ENCODE measurements at regions not wholly inside any gene's neighbourhood (a gene's known extent, or its start where the extent isn't known, plus 50 kb on each side); places are given as distances from the start of the nearest gene placed in this dataset.
A peak's percentile ranks its signal among the peaks of the same experiment; 100 is the strongest.

DNA sequence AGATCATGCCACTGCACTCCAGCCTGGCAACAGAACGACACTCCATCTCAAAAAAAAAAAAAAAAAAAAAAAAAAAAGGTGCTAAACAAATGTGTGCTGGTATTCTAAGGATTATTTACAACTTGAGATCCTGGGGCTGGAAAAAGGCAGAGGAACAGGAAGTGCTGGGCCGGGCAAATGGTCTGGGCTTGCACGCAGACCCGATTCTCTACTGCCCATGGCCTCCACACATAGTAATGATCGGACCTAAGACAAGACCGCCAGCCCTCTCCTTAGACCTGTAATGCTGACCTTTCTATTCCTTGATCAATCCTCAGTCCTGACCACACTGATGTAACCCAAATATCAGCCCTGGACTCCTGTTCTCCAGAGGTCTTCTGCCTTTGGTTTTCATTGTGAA, 67.8 kb downstream of the EFNB1 start:
- H3K9me3 Mint-ChIP-seq (ENCODE audit: low read depth, unreplicated experiment) = no peaks in the 10 kb centered on the region
- no peak overlapping the region for H3K4me3 Mint-ChIP-seq (ENCODE audit: low read depth, unreplicated experiment)
- intact Hi-C loops (cut with micrococcal nuclease; ENCODE audit: unreplicated experiment) = no loop called here
- DNase-seq = no peak
- CTCF ChIA-PET = no interaction called here
- H3K27me3 Mint-ChIP-seq (ENCODE audit: unreplicated experiment) = no peaks in the 10 kb centered on the region
- TF ChIP-seq CTCF (IDR thresholded peaks at IDR 0.05; ENCODE audit: unreplicated experiment) = no peak
- H3K4me1 Mint-ChIP-seq (ENCODE audit: low read depth, unreplicated experiment) = peaks cover 15% of the 10 kb centered on the region
- no peaks in the 10 kb centered on the region for H3K36me3 Mint-ChIP-seq (ENCODE audit: insufficient read depth, unreplicated experiment)
- BruUV-seq (replicated peaks) = no TSS peak
- H3K27ac Mint-ChIP-seq (ENCODE audit: unreplicated experiment) = no peak overlapping the region

DNA sequence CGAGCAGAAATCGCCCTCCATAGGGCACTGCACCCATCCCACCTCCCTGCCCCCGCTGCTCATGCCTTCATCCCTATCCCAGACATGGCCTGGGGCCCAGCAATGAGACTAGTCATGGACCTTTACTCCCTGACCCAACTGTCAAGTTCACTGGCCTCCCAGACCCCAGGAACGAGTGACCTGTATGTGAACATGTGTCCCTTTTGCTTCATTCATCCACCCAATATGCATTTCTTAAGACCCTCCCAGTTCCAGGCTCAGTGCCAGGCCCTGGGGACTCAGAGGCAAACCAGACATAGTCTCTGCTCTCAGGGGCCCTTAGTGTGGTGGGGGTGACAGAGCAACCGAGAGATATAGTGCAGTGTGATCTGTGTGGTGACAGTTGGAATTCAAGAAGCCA, 67.0 kb downstream of the EFNB1 start:
- no peak overlapping the region for H3K4me3 Mint-ChIP-seq (ENCODE audit: low read depth, unreplicated experiment)
- H3K27ac Mint-ChIP-seq (ENCODE audit: unreplicated experiment) = peak overlapping the region; percentile 60
- intact Hi-C loops (cut with micrococcal nuclease; ENCODE audit: unreplicated experiment) = loop anchor here (2.0 kb wide), 1 partner anchor 67 kb away; the partner anchor contains the start of gene EFNB1
- CTCF ChIA-PET = interaction anchor here (0.6 to 2.5 kb wide), 4 partner anchors 13 to 67 kb away, joined by 3 to 16 read pairs (median 6); partner anchors contain the start of gene EFNB1
- no peak for DNase-seq
- no peak for TF ChIP-seq CTCF (IDR thresholded peaks at IDR 0.05; ENCODE audit: unreplicated experiment)
- H3K27me3 Mint-ChIP-seq (ENCODE audit: unreplicated experiment) = no peaks in the 10 kb centered on the region
- H3K9me3 Mint-ChIP-seq (ENCODE audit: low read depth, unreplicated experiment) = no peaks in the 10 kb centered on the region
- no TSS peak for BruUV-seq (replicated peaks)
- peaks cover 15% of the 10 kb centered on the region for H3K4me1 Mint-ChIP-seq (ENCODE audit: low read depth, unreplicated experiment)
- no peaks in the 10 kb centered on the region for H3K36me3 Mint-ChIP-seq (ENCODE audit: insufficient read depth, unreplicated experiment)

DNA sequence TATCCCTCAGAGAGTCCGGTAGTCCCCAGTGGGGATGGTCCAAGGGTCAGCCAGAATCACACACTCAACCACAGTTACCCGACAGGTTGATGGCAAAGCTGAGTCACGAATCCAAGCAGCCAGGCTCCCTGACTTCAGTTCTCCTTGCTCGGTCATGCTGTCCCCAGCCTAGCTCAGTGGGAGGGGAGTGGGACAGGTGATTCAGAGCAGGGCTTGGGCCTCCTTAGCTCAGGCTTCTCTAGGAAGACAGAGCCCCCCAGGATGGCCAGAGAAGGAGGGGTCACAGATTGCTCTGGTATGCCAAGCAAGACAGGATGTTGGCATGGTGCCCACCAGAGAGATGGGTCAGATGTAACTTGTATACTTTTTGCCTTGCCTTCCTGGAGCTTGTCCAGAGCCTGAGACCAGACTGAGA, 66.5 kb downstream of the EFNB1 start:
- DNase-seq = peak; percentile 65
- Mint-ChIP-seq H3K36me3 (ENCODE audit: insufficient read depth, unreplicated experiment) (no peaks in the 10 kb centered on the region), H3K9me3 (ENCODE audit: low read depth, unreplicated experiment) (no peaks in the 10 kb centered on the region), H3K4me3 (ENCODE audit: low read depth, unreplicated experiment) (peak overlapping the region; percentile 28), H3K27ac (ENCODE audit: unreplicated experiment) (peak overlapping the region; percentile 60), H3K4me1 (ENCODE audit: low read depth, unreplicated experiment) (peaks cover 15% of the 10 kb centered on the region), H3K27me3 (ENCODE audit: unreplicated experiment) (no peaks in the 10 kb centered on the region)
- no peak for TF ChIP-seq CTCF (IDR thresholded peaks at IDR 0.05; ENCODE audit: unreplicated experiment)
- intact Hi-C loops (cut with micrococcal nuclease; ENCODE audit: unreplicated experiment) = loop anchor here (2.0 kb wide), 1 partner anchor 67 kb away; the partner anchor contains the start of gene EFNB1
- no TSS peak for BruUV-seq (replicated peaks)
- CTCF ChIA-PET = interaction anchor here (0.6 to 2.5 kb wide), 7 partner anchors 10 to 1350 kb away, joined by 3 to 16 read pairs (median 6); partner anchors contain the start of gene EFNB1

GRCh38 chrX:68894513-68895340, 65.9 kb downstream of the EFNB1 start:
- Mint-ChIP-seq H3K27me3 (ENCODE audit: unreplicated experiment) (no peaks in the 10 kb centered on the region), H3K9me3 (ENCODE audit: low read depth, unreplicated experiment) (no peaks in the 10 kb centered on the region), H3K27ac (ENCODE audit: unreplicated experiment) (peak overlapping the region; percentile 60), H3K4me1 (ENCODE audit: low read depth, unreplicated experiment) (peaks cover 15% of the 10 kb centered on the region), H3K36me3 (ENCODE audit: insufficient read depth, unreplicated experiment) (no peaks in the 10 kb centered on the region), H3K4me3 (ENCODE audit: low read depth, unreplicated experiment) (peak overlapping the region; percentile 28)
- DNase-seq = peak; percentile 21
- TF ChIP-seq CTCF (IDR thresholded peaks at IDR 0.05; ENCODE audit: unreplicated experiment) = no peak
- intact Hi-C loops (cut with micrococcal nuclease; ENCODE audit: unreplicated experiment) = loop anchor here (2.0 kb wide), 1 partner anchor 66 kb away; the partner anchor contains the start of gene EFNB1
- BruUV-seq (replicated peaks) = no TSS peak
- CTCF ChIA-PET = interaction anchor here (0.6 to 2.5 kb wide), 8 partner anchors 10 to 1351 kb away, joined by 3 to 16 read pairs (median 6); partner anchors contain the start of gene EFNB1
